Calu3 (cell line): ENCODE measurements at regions not wholly inside any gene's neighbourhood (a gene's known extent, or its start where the extent isn't known, plus 50 kb on each side); places are given as distances from the start of the nearest gene placed in this dataset.
A peak's percentile ranks its signal among the peaks of the same experiment; 100 is the strongest.
"Not testable (repeated sequence)": the region's sequence is repeated elsewhere in the genome, so short reads cannot be mapped to it uniquely, and the experiment has no call there.

Experiments used
- BruUV-seq: library from RNA; stranded (reverse); fragments of 400-500 nt; replicated peaks from 2 replicates; lab custom pipeline; 2021; lab: Mats Ljungman, UMichigan
- CTCF ChIA-PET: fragments of 300-600 bp; sonication (Branson Sonifier 250); formaldehyde crosslinking; loops from one replicate; lab custom pipeline; 2022; ENCODE audit warnings: antibody characterized with exemption; lab: Charles Lee
- DNase-seq: peaks from one replicate; pipeline ENCODE4 v3.0.0; 2022
- H3K27ac Mint-ChIP-seq: one replicate; pipeline ENCODE4 v1.8.0; 2022; ENCODE audit warnings: mixed read lengths; ENCODE audit not compliant: unreplicated experiment
- H3K27me3 Mint-ChIP-seq: one replicate; pipeline ENCODE4 v1.8.0; 2022; ENCODE audit warnings: mixed read lengths; ENCODE audit not compliant: unreplicated experiment
- H3K36me3 Mint-ChIP-seq: one replicate; pipeline ENCODE4 v1.8.0; 2022; ENCODE audit warnings: mild to moderate bottlenecking, moderate library complexity, mixed read lengths; ENCODE audit not compliant: insufficient read depth, unreplicated experiment
- H3K4me1 Mint-ChIP-seq: one replicate; pipeline ENCODE4 v1.8.0; 2022; ENCODE audit warnings: mild to moderate bottlenecking, low read depth, mixed read lengths; ENCODE audit not compliant: unreplicated experiment
- H3K4me3 Mint-ChIP-seq: one replicate; pipeline ENCODE4 v1.8.0; 2022; ENCODE audit warnings: mild to moderate bottlenecking, low read depth, moderate library complexity, mixed read lengths; ENCODE audit not compliant: unreplicated experiment
- H3K9me3 Mint-ChIP-seq: one replicate; pipeline ENCODE4 v1.8.0; 2022; ENCODE audit warnings: low read depth, mixed read lengths; ENCODE audit not compliant: unreplicated experiment
- intact Hi-C: fragments of 100-400 bp; cut with micrococcal nuclease; formaldehyde crosslinking; loops from one replicate; pipeline ENCODE4 v1.10.0; 2022; ENCODE audit not compliant: unreplicated experiment
- TF ChIP-seq, protein P1 (sequence below): fragments of 200-600 bp; IDR thresholded peaks from one replicate; pipeline ENCODE4 v1.8.0; 2022; ENCODE audit warnings: antibody characterized with exemption; ENCODE audit not compliant: unreplicated experiment

GRCh38 chr13:22915442-22916082, 265.2 kb upstream of the SGCG start:
- H3K27ac Mint-ChIP-seq = no peak overlapping the region
- H3K27me3 Mint-ChIP-seq = peaks cover 9% of the 10 kb centered on the region
- CTCF ChIA-PET = no interaction called here
- intact Hi-C loops = no loop called here
- H3K36me3 Mint-ChIP-seq = no peaks in the 10 kb centered on the region
- H3K9me3 Mint-ChIP-seq = no peaks in the 10 kb centered on the region
- H3K4me1 Mint-ChIP-seq = no peaks in the 10 kb centered on the region
- BruUV-seq = no TSS peak
- TF ChIP-seq, protein P1, sequence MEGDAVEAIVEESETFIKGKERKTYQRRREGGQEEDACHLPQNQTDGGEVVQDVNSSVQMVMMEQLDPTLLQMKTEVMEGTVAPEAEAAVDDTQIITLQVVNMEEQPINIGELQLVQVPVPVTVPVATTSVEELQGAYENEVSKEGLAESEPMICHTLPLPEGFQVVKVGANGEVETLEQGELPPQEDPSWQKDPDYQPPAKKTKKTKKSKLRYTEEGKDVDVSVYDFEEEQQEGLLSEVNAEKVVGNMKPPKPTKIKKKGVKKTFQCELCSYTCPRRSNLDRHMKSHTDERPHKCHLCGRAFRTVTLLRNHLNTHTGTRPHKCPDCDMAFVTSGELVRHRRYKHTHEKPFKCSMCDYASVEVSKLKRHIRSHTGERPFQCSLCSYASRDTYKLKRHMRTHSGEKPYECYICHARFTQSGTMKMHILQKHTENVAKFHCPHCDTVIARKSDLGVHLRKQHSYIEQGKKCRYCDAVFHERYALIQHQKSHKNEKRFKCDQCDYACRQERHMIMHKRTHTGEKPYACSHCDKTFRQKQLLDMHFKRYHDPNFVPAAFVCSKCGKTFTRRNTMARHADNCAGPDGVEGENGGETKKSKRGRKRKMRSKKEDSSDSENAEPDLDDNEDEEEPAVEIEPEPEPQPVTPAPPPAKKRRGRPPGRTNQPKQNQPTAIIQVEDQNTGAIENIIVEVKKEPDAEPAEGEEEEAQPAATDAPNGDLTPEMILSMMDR = no peak
- H3K4me3 Mint-ChIP-seq = peak overlapping the region; percentile 70
- peak; percentile 13 for DNase-seq

DNA sequence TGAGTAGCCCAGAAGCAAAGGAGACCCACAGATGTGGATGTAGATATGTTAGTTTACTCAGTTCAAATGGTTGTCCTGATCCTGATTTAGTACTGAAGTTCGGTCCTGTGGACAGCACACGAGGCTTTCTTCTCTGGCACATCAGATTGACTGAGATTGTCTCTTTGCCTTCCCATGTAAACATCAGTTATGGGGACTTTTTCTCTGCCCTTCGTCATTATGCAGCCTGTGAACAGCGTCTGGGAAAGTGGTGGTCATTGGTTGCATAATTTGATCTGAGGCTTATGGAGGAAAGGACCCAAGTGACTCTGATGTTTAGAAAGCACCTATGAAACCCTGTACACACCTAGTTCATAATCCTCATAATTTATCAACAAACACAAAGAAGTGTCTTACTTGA, 264.5 kb upstream of the SGCG start:
- peak overlapping the region; percentile 70 for H3K4me3 Mint-ChIP-seq
- H3K9me3 Mint-ChIP-seq, H3K36me3 Mint-ChIP-seq, H3K27me3 Mint-ChIP-seq, CTCF ChIA-PET, H3K27ac Mint-ChIP-seq, DNase-seq, H3K4me1 Mint-ChIP-seq, BruUV-seq, intact Hi-C loops: not testable (repeated sequence)

- CTCF ChIA-PET = no interaction called here
- H3K9me3 Mint-ChIP-seq = peaks cover 3% of the 10 kb centered on the region
- TF ChIP-seq, protein P1 = no peak
- H3K4me3 Mint-ChIP-seq = no peak overlapping the region
- H3K27me3 Mint-ChIP-seq = no peaks in the 10 kb centered on the region
- H3K27ac Mint-ChIP-seq = no peak overlapping the region
- DNase-seq = no peak
- BruUV-seq = no TSS peak
- H3K36me3 Mint-ChIP-seq = no peaks in the 10 kb centered on the region
- H3K4me1 Mint-ChIP-seq = no peaks in the 10 kb centered on the region
- intact Hi-C loops = no loop called here
Observed at GRCh38 chr13:22925881-22926747, 254.7 kb upstream of the SGCG start.

DNA sequence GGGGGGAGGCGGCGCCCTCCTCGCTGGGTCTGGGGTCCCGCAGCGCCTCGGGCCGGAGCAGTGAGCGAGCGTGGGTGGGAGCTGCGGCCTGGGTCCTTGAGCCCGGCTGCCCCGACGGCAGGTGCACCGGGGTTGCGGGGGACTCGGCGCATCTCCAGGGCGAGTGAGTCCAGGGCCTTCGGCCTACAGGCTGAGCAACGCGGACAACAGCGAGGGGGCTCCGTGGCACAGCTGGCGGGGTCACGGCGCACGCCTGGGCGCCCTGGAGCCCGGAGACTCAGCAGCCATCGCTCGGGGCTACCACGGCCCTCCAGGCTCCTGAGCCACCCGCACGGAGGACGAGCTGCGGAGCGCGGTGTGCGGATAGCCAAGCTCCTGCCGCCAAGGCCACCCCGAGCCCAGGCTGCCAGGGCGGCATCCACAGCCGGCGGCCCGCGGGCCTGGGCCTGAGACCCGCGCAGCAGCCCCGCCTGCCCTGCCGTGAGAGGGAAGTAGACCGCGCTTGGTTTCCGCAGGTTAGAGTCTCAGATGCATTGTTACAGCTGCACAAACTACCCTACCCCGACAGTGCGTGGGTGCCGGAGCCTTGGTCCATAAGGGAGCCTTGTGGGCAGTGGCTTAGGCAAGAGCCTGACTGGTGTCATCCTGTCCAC, 253.9 kb upstream of the SGCG start:
- CTCF ChIA-PET = no interaction called here
- BruUV-seq = no TSS peak
- no peaks in the 10 kb centered on the region for H3K36me3 Mint-ChIP-seq
- H3K27me3 Mint-ChIP-seq = no peaks in the 10 kb centered on the region
- H3K9me3 Mint-ChIP-seq = peaks cover 3% of the 10 kb centered on the region
- DNase-seq = no peak
- H3K4me1 Mint-ChIP-seq = no peaks in the 10 kb centered on the region
- TF ChIP-seq, protein P1 = no peak
- H3K27ac Mint-ChIP-seq = no peak overlapping the region
- intact Hi-C loops = no loop called here
- no peak overlapping the region for H3K4me3 Mint-ChIP-seq

DNA sequence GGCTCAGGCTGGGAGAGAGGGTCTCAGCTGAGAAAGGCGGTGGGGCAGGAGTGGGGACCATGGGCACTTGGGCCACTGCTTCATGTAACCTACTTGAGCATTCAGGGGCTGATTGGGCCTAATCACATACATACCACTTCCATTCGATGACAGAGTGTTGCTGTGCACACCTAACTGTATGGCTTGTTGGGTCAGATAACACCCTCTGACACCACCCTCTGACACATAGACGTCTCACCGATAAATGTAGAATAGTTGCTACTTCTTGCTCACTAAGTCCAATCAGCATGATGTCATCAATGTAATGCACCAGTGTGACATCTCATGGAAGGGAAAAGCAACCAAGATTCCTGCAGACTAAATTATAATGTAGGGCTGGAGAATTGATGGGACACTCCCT, 252.9 kb upstream of the SGCG start:
- H3K9me3 Mint-ChIP-seq, DNase-seq, intact Hi-C loops, H3K4me1 Mint-ChIP-seq, CTCF ChIA-PET, BruUV-seq, H3K4me3 Mint-ChIP-seq, H3K27me3 Mint-ChIP-seq, H3K27ac Mint-ChIP-seq, H3K36me3 Mint-ChIP-seq: not testable (repeated sequence)
